ENCODE measurements at regions not wholly inside any gene's neighbourhood (a gene's known extent, or its start where the extent isn't known, plus 50 kb on each side); places are given as distances from the start of the nearest gene placed in this dataset.
"Not testable (repeated sequence)": the region's sequence is repeated elsewhere in the genome, so short reads cannot be mapped to it uniquely, and the experiment has no call there.

DNA sequence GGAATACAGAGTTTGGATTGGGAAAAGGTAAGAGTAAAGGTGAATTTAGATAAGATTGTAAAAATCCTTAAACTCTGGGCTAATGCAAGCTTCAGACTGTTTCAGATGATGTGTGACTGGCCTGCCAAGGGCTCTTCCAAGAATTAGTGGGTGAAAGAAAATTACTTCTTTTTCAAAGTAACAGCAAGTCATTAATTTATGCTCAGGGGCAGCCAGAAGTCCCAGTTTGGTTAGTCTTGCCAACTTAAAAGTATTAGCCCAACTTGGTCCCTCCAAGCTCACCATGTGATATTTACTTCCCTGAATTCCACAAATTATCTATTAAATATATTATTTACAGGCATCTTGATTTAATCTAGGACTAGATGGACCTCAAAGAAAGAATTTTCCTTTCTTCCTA, 947.8 kb downstream of the NR2F1-AS1 start:
- no peak for TF ChIP-seq POLR2AphosphoS5 (IDR thresholded peaks at IDR 0.05)
- TF ChIP-seq, protein P1, sequence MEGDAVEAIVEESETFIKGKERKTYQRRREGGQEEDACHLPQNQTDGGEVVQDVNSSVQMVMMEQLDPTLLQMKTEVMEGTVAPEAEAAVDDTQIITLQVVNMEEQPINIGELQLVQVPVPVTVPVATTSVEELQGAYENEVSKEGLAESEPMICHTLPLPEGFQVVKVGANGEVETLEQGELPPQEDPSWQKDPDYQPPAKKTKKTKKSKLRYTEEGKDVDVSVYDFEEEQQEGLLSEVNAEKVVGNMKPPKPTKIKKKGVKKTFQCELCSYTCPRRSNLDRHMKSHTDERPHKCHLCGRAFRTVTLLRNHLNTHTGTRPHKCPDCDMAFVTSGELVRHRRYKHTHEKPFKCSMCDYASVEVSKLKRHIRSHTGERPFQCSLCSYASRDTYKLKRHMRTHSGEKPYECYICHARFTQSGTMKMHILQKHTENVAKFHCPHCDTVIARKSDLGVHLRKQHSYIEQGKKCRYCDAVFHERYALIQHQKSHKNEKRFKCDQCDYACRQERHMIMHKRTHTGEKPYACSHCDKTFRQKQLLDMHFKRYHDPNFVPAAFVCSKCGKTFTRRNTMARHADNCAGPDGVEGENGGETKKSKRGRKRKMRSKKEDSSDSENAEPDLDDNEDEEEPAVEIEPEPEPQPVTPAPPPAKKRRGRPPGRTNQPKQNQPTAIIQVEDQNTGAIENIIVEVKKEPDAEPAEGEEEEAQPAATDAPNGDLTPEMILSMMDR (IDR thresholded peaks at IDR 0.05): no peak
- no peak for TF ChIP-seq POLR2A (IDR thresholded peaks at IDR 0.05)
- TF ChIP-seq EP300 (IDR thresholded peaks at IDR 0.05; ENCODE audit: low read depth): no peak
- H3K9me3 ChIP-seq: no peaks in the 10 kb centered on the region
- intact Hi-C loops (cut with DNase I; ENCODE audit: low total_unique reads): no loop called here
- no peak overlapping the region for H3K4me3 ChIP-seq
- H3K4me1 ChIP-seq: no peaks in the 10 kb centered on the region
- no peaks in the 10 kb centered on the region for H3K27me3 ChIP-seq
- no peak overlapping the region for H3K27ac ChIP-seq
- in situ Hi-C loops (cut with MboI; ENCODE audit: low pct_ligation_motif_present in 1 of 4, low pct_unique_long_range_greater_than_20kb in 1 of 4, low sequenced_read_pairs in 3 of 4): no loop called here
- H3K36me3 ChIP-seq: no peaks in the 10 kb centered on the region
- DNase-seq: no peak

DNA sequence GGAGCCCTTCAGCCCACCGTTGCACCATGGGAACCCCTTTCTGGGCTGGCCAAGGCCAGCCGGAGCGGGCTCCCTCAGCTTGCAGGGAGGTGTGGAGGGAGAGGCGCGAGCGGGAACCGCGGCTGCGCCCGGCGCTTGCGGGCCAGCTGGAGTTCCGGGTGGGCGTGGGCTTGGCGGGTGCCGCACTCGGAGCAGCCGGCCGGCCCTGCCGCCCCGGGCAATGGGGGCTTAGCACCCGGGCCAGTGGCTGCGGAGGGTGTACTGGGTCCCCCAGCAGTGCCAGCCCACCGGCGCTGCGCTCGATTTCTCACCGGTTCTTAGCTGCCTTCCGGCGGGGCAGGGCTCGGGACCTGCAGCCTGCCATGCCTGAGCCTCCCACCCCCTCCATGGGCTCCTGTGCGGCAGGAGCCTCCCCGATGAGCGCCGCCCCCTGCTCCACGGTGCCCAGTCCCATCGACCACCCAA, 949.8 kb downstream of the NR2F1-AS1 start:
- WGBS, 2 donors (ENCODE audit: low coverage in 1 of 2): 95% methylated on average over 28 of the region's 37 CpGs; no CpG with 5 or more reads in 1 of the 2 donors
- H3K9me3 ChIP-seq; H3K27me3 ChIP-seq; H3K36me3 ChIP-seq; intact Hi-C loops (cut with DNase I; ENCODE audit: low total_unique reads); H3K4me3 ChIP-seq; in situ Hi-C loops (cut with MboI; ENCODE audit: low pct_ligation_motif_present in 1 of 4, low pct_unique_long_range_greater_than_20kb in 1 of 4, low sequenced_read_pairs in 3 of 4); H3K4me1 ChIP-seq; DNase-seq; H3K27ac ChIP-seq: not testable (repeated sequence)

DNA sequence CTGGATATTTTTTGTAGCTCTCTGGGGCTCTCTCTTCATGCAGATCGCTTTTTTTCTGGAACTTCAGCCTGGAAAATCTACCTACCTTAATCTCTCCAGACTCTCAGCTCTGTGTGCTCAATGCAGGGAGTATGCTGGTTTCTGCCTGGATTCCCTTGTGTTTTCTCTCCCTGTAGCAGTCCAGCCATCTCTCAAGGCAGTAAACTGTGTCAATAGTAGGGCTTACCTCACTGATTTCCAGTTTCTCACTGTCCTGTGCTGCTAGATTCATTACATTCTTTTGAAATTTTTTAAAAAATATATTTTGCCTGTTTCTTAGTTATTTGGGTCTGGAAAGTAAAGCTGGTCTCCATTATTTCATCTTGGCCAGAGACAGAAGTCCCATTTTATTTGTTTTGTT, 951.4 kb downstream of the NR2F1-AS1 start:
- no peak overlapping the region for H3K27ac ChIP-seq
- no peak overlapping the region for H3K4me3 ChIP-seq
- no peaks in the 10 kb centered on the region for H3K27me3 ChIP-seq
- 71% methylated on average over 1 of the region's 1 CpG; no CpG with 5 or more reads in 1 of the 2 donors for WGBS, 2 donors (ENCODE audit: low coverage in 1 of 2)
- TF ChIP-seq, protein P1 (IDR thresholded peaks at IDR 0.05): no peak
- no peak for TF ChIP-seq EP300 (IDR thresholded peaks at IDR 0.05; ENCODE audit: low read depth)
- TF ChIP-seq POLR2A (IDR thresholded peaks at IDR 0.05): no peak
- TF ChIP-seq POLR2AphosphoS5 (IDR thresholded peaks at IDR 0.05): no peak
- intact Hi-C loops (cut with DNase I; ENCODE audit: low total_unique reads): no loop called here
- H3K36me3 ChIP-seq: no peaks in the 10 kb centered on the region
- DNase-seq: no peak
- in situ Hi-C loops (cut with MboI; ENCODE audit: low pct_ligation_motif_present in 1 of 4, low pct_unique_long_range_greater_than_20kb in 1 of 4, low sequenced_read_pairs in 3 of 4): no loop called here
- no peaks in the 10 kb centered on the region for H3K9me3 ChIP-seq
- H3K4me1 ChIP-seq: no peaks in the 10 kb centered on the region

DNA sequence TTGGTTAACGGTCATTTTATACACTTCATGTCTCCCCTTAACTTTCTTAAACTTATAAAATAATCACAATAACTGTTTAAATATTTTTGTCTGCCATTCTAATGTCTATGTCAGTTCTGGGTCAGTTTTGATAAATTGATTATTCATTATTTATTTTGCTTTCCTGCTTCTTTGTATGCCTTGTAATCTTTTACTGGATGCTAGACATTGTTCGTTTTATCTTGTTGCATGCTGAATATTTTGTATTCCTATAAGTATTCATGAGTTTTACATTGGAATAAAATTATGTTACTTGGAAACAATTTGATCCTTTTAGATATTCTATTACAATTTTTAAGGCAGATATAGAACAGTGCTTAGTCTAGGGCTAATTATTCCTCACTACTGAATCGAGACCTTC, 952.0 kb downstream of the NR2F1-AS1 start:
- WGBS, 2 donors (ENCODE audit: low coverage in 1 of 2): 68 to 83% methylated on average over 3 of the region's 3 CpGs
- H3K4me3 ChIP-seq: no peak overlapping the region

DNA sequence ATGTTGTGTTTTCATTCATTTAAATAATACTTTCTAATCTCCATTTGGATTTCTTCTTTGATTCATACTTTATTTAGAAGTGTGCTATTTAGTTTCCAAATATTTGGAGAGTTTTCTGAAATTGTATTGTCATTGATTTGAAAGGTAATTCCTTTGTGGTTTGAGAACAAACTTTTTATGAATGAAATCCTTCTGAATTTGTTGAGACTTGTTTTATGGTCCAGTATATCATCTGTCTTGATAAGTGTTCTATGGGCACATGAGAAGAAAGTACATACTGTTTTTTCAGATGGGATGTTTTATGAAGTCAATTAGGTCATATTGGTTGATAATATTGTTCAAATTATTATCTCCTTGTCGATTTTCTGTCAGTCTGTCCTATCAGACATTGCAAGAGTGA, 953.8 kb downstream of the NR2F1-AS1 start:
- intact Hi-C loops (cut with DNase I; ENCODE audit: low total_unique reads): no loop called here
- Histone ChIP-seq H3K4me1 (no peaks in the 10 kb centered on the region), H3K36me3 (no peaks in the 10 kb centered on the region), H3K27ac (no peak overlapping the region), H3K4me3 (no peak overlapping the region), H3K27me3 (no peaks in the 10 kb centered on the region), H3K9me3 (no peaks in the 10 kb centered on the region)
- TF ChIP-seq EP300 (IDR thresholded peaks at IDR 0.05; ENCODE audit: low read depth): no peak
- TF ChIP-seq, protein P1 (IDR thresholded peaks at IDR 0.05): no peak
- no peak for TF ChIP-seq POLR2AphosphoS5 (IDR thresholded peaks at IDR 0.05)
- TF ChIP-seq POLR2A (IDR thresholded peaks at IDR 0.05): no peak
- in situ Hi-C loops (cut with MboI; ENCODE audit: low pct_ligation_motif_present in 1 of 4, low pct_unique_long_range_greater_than_20kb in 1 of 4, low sequenced_read_pairs in 3 of 4): no loop called here
- no peak for DNase-seq
- 8 to 38% methylated on average over 1 of the region's 1 CpG for WGBS, 2 donors (ENCODE audit: low coverage in 1 of 2)

More for the DNA sequence above, 952.0 kb downstream of the NR2F1-AS1 start:
- H3K27ac ChIP-seq: no peak overlapping the region
- H3K36me3 ChIP-seq: no peaks in the 10 kb centered on the region
- no peaks in the 10 kb centered on the region for H3K9me3 ChIP-seq
- no peak for DNase-seq
- intact Hi-C loops (cut with DNase I; ENCODE audit: low total_unique reads): no loop called here
- H3K4me1 ChIP-seq: no peaks in the 10 kb centered on the region
- in situ Hi-C loops (cut with MboI; ENCODE audit: low pct_ligation_motif_present in 1 of 4, low pct_unique_long_range_greater_than_20kb in 1 of 4, low sequenced_read_pairs in 3 of 4): no loop called here
- no peaks in the 10 kb centered on the region for H3K27me3 ChIP-seq
- TF ChIP-seq POLR2AphosphoS5 (IDR thresholded peaks at IDR 0.05): no peak
- TF ChIP-seq, protein P1 (IDR thresholded peaks at IDR 0.05): no peak
- no peak for TF ChIP-seq EP300 (IDR thresholded peaks at IDR 0.05; ENCODE audit: low read depth)
- no peak for TF ChIP-seq POLR2A (IDR thresholded peaks at IDR 0.05)
